Gastroesophageal sphincter (tissue), 3 donors: ENCODE measurements at regions not wholly inside any gene's neighbourhood (a gene's known extent, or its start where the extent isn't known, plus 50 kb on each side); places are given as distances from the start of the nearest gene placed in this dataset.

ENCODE experiments used
- POLR2A ChIP-seq, 2 donors: fragments of 450-650 bp; IDR thresholded peaks; one replicate each; pipeline ENCODE4 v1.6.1; 2017; ENCODE audit warnings: antibody characterized with exemption in 2 of 2, mild to moderate bottlenecking in 2 of 2, moderate library complexity in 1 of 2
- POLR2AphosphoS5 ChIP-seq: sonication (generic); formaldehyde crosslinking; IDR thresholded peaks from one replicate; pipeline ENCODE4 v1.6.1; 2017; ENCODE audit warnings: antibody characterized with exemption
- TF ChIP-seq, protein P1 (sequence below), 4 experiments: fragments of 200-600 bp in 2 of 4; fragments of 450-650 bp in 2 of 4; sonication (generic) in 1 of 4; IDR thresholded peaks; one replicate each; pipeline ENCODE4 v1.5.1; 2017 to 2019; ENCODE audit warnings: antibody characterized with exemption in 4 of 4, mild to moderate bottlenecking in 2 of 4, moderate library complexity in 2 of 4

DNA sequence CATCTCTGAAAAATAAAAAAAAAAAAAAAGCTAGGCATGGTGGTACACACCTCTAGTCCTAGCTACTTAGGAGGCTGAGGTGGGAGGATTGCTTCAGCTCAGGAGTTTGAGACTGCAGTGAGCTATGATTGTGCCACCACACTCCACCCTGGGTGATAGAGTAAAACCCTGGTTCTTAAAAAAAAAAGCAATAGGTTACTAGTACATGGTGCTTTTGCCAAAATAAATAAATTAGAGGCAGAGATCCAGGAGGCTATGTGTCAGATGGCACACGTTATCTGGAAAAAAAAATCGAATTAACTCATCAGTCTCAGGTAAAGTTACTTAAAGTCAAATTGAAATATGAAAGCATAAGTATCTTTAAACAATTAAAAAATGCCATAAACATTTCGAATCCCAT is 94.3 kb downstream of the VCX3A start:
- TF ChIP-seq, protein P1, sequence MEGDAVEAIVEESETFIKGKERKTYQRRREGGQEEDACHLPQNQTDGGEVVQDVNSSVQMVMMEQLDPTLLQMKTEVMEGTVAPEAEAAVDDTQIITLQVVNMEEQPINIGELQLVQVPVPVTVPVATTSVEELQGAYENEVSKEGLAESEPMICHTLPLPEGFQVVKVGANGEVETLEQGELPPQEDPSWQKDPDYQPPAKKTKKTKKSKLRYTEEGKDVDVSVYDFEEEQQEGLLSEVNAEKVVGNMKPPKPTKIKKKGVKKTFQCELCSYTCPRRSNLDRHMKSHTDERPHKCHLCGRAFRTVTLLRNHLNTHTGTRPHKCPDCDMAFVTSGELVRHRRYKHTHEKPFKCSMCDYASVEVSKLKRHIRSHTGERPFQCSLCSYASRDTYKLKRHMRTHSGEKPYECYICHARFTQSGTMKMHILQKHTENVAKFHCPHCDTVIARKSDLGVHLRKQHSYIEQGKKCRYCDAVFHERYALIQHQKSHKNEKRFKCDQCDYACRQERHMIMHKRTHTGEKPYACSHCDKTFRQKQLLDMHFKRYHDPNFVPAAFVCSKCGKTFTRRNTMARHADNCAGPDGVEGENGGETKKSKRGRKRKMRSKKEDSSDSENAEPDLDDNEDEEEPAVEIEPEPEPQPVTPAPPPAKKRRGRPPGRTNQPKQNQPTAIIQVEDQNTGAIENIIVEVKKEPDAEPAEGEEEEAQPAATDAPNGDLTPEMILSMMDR (IDR thresholded peaks at IDR 0.05), result no peak
- no peak for TF ChIP-seq POLR2A (IDR thresholded peaks at IDR 0.05)
- no peak for TF ChIP-seq POLR2AphosphoS5
